ENCODE measurements at regions not wholly inside any gene's neighbourhood (a gene's known extent, or its start where the extent isn't known, plus 50 kb on each side); places are given as distances from the start of the nearest gene placed in this dataset.
A peak's percentile ranks its signal among the peaks of the same experiment; 100 is the strongest.
"Not testable (repeated sequence)": the region's sequence is repeated elsewhere in the genome, so short reads cannot be mapped to it uniquely, and the experiment has no call there.

DNA sequence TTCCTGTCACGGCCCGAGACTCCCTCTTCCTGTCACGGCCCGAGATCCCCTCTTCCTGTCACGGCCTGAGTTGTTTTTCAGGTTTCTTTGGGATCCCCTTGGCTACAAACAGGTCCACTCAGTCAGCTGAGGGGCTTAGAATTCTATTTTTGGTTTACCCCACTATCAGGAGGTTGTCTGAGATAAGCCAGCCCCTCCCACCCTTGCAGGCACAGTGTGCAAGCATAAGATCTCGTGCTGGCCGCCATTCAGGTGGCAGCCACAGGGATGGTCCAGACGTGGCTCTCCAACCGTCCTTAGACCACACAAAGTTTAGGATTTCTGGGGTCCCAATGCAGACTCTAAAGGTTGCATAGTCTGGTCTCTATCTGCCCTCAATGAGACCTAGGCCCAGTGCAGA is 186.0 kb upstream of the PLCXD1 start:
- ATAC-seq (ENCODE audit: low read depth) (peak; percentile 17), DNase-seq (peak; percentile 3)
- H2AFZ ChIP-seq (ENCODE audit: insufficient read depth, low read depth, low read length, poor library complexity, severe bottlenecking); H3K27me3 Mint-ChIP-seq; H3K9me3 ChIP-seq (ENCODE audit: control extremely low read depth in 1 of 3, control insufficient read depth in 2 of 3, insufficient read depth in 1 of 3, low read length in 2 of 3); H3K79me2 ChIP-seq (ENCODE audit: control insufficient read depth, insufficient read depth, low read length); H3K9ac ChIP-seq (ENCODE audit: low read length); POLR2A ChIA-PET; H3K4me1 Mint-ChIP-seq; CTCF ChIA-PET; H3K9me3 Mint-ChIP-seq (ENCODE audit: insufficient read depth); H4K20me1 ChIP-seq (ENCODE audit: control insufficient read depth, insufficient read depth, low read length, poor library complexity, severe bottlenecking); H3K27me3 ChIP-seq (replicated peaks in 1 of 4; ENCODE audit: control extremely low read depth in 1 of 4, control insufficient read depth in 3 of 4, insufficient read depth in 4 of 4, low read length in 3 of 4); H3K4me2 ChIP-seq (replicated peaks; ENCODE audit: low read depth, low read length, poor library complexity, severe bottlenecking); H3K36me3 ChIP-seq (replicated peaks in 1 of 2; ENCODE audit: control extremely low read depth in 1 of 2, control insufficient read depth in 1 of 2, extremely low read depth in 1 of 2, insufficient read depth in 2 of 2, low read length in 1 of 2); intact Hi-C loops (cut with micrococcal nuclease); H3K4me1 ChIP-seq (ENCODE audit: control insufficient read depth in 2 of 2, insufficient read depth in 2 of 2, low read length in 2 of 2): not testable (repeated sequence)
- 100% methylated on average over 2 of the region's 9 CpGs for WGBS (ENCODE audit: insufficient coverage)
- Histone ChIP-seq H3K4me3 (ENCODE audit: control extremely low read depth in 1 of 5, extremely low read depth in 1 of 5, insufficient read depth in 1 of 5, low read depth in 2 of 5, low read length in 4 of 5) (peak overlapping the region in 2 of 5 experiments; percentile 21 to 49), H3K27ac (ENCODE audit: low read length in 2 of 2) (peak overlapping the region; percentile 59 to 69)
- Mint-ChIP-seq H3K27ac (peak overlapping the region; percentile 86), H3K4me3 (peak overlapping the region; percentile 59)
